Endothelial cell of umbilical vein (primary cell): ENCODE measurements at regions not wholly inside any gene's neighbourhood (a gene's known extent, or its start where the extent isn't known, plus 50 kb on each side); places are given as distances from the start of the nearest gene placed in this dataset. TPM values are rescaled to one million over a fixed set of nuclear protein-coding genes. Genes with fewer than 3 reads are reported as not detected.

ENCODE experiments used
- BruUV-seq: library from RNA; stranded (reverse); fragments of 400-500 nt; replicated peaks from 2 replicates; lab custom pipeline; 2021; lab: Mats Ljungman, UMichigan
- CTCF ChIA-PET: fragments of 300-600, 350-600 bp; sonication (Branson Sonifier 250); formaldehyde crosslinking; loops from one replicate; lab custom pipeline; 2021; ENCODE audit warnings: antibody characterized with exemption, inconsistent platforms; lab: Charles Lee
- POLR2A ChIA-PET: fragments of 300-600, 350-600 bp; sonication (Branson Sonifier 250); formaldehyde crosslinking; loops from one replicate; lab custom pipeline; 2021; ENCODE audit warnings: antibody characterized with exemption, inconsistent platforms; lab: Charles Lee
- DNase-seq: peaks from one replicate; pipeline ENCODE4 v3.0.0-alpha.2; 2011; ENCODE audit warnings: low read depth, low spot score
- FAIRE-seq: peaks from 2 replicates; lab custom pipeline; 2011; peaks lifted over from hg19 to GRCh38; lab: Jason Lieb, UNC
- H2AFZ ChIP-seq: 2 replicates; pipeline ENCODE4 v1.6.0; 2012; ENCODE audit warnings: low read depth, low read length, control low read depth, inconsistent platforms
- H3K27ac ChIP-seq: 2 replicates; pipeline ENCODE4 v1.5.1; 2011; ENCODE audit warnings: low read depth, mild to moderate bottlenecking, control low read depth, low read length, moderate library complexity; ENCODE audit not compliant: insufficient read depth
- H3K27me3 ChIP-seq, 2 experiments: 2 replicates each; pipeline versions ENCODE4 v1.6.0 to v1.6.1; 2011; ENCODE audit warnings: low read length in 2 of 2, mixed read lengths in 1 of 2; ENCODE audit not compliant: control insufficient read depth in 2 of 2, insufficient read depth in 2 of 2
- H3K36me3 ChIP-seq, 2 experiments: 2 replicates in 1 of 2; 3 replicates in 1 of 2; pipeline ENCODE4 v1.5.1; 2011; ENCODE audit warnings: low read length in 2 of 2, mild to moderate bottlenecking in 1 of 2, moderate library complexity in 1 of 2; ENCODE audit not compliant: control insufficient read depth in 2 of 2, insufficient read depth in 2 of 2; ENCODE audit errors: extremely low read depth in 1 of 2
- H3K4me1 ChIP-seq: 3 replicates; pipeline ENCODE4 v1.5.1; 2011; ENCODE audit warnings: mild to moderate bottlenecking, low read length; ENCODE audit not compliant: control insufficient read depth, insufficient read depth; ENCODE audit errors: extremely low read depth
- H3K4me2 ChIP-seq: 2 replicates; pipeline ENCODE4 v1.6.1; 2011; ENCODE audit warnings: low read length, control low read depth, mixed read lengths; ENCODE audit not compliant: insufficient read depth
- H3K4me3 ChIP-seq, 3 experiments: fragments of 200-600 bp in 1 of 3; sonication (generic), shearing (Covaris generic) in 1 of 3; replicated peaks in 1 of 3; 2 replicates each; pipeline ENCODE4 v1.5.1; 2011 to 2016; ENCODE audit warnings: control low read depth in 3 of 3, low read length in 3 of 3, mild to moderate bottlenecking in 2 of 3, inconsistent platforms in 1 of 3, low read depth in 1 of 3, moderate library complexity in 1 of 3; ENCODE audit not compliant: insufficient read depth in 1 of 3
- H3K79me2 ChIP-seq: 2 replicates; pipeline ENCODE4 v1.6.0; 2012; ENCODE audit warnings: low read length, inconsistent platforms; ENCODE audit not compliant: control insufficient read depth, insufficient read depth
- H3K9ac ChIP-seq: replicated peaks from 2 replicates; pipeline ENCODE3; 2011; ENCODE audit warnings: low read length, control low read depth; ENCODE audit not compliant: insufficient read depth; ENCODE audit errors: extremely low read depth
- H3K9me1 ChIP-seq: replicated peaks from 3 replicates; pipeline ENCODE4 v1.6.0; 2011; ENCODE audit warnings: mild to moderate bottlenecking, low read length; ENCODE audit not compliant: control insufficient read depth, insufficient read depth; ENCODE audit errors: extremely low read depth
- H3K9me3 ChIP-seq: replicated peaks from 2 replicates; pipeline ENCODE4 v1.5.1; 2012; ENCODE audit warnings: low read length, inconsistent platforms; ENCODE audit not compliant: control insufficient read depth, insufficient read depth
- H4K20me1 ChIP-seq: replicated peaks from 2 replicates; pipeline ENCODE3; 2011; ENCODE audit warnings: mild to moderate bottlenecking, low read length; ENCODE audit not compliant: control insufficient read depth, insufficient read depth; ENCODE audit errors: extremely low read depth
- EZH2 ChIP-seq: IDR thresholded peaks from 2 replicates; pipeline ENCODE4 v1.6.1; 2012; ENCODE audit warnings: borderline replicate concordance, low read depth, mild to moderate bottlenecking, moderate library complexity, low read length, inconsistent platforms; ENCODE audit not compliant: severe bottlenecking
- FOS ChIP-seq: IDR thresholded peaks from 2 replicates; pipeline ENCODE4 v1.6.1; 2011; ENCODE audit warnings: mild to moderate bottlenecking, low read length, moderate library complexity, borderline replicate concordance; ENCODE audit not compliant: insufficient read depth
- GATA2 ChIP-seq: IDR thresholded peaks from 2 replicates; pipeline ENCODE4 v1.7.0; 2011; ENCODE audit warnings: low read depth, mild to moderate bottlenecking, moderate library complexity, mixed read lengths, low read length; ENCODE audit not compliant: insufficient read length, insufficient read depth
- JUN ChIP-seq: IDR thresholded peaks from 2 replicates; pipeline ENCODE4 v1.6.1; 2011; ENCODE audit warnings: borderline replicate concordance, low read depth; ENCODE audit not compliant: insufficient read length, insufficient read depth
- MYC ChIP-seq: IDR thresholded peaks from one replicate; pipeline ENCODE4 v1.6.1; 2011; ENCODE audit warnings: mild to moderate bottlenecking, low read depth, low read length
- POLR2A ChIP-seq: IDR thresholded peaks from 2 replicates; pipeline ENCODE4 v1.6.1; 2012; ENCODE audit warnings: low read depth, mild to moderate bottlenecking, control low read depth, low read length
- POLR2AphosphoS5 ChIP-seq: IDR thresholded peaks from 2 replicates; pipeline ENCODE4 v1.6.1; 2012; ENCODE audit warnings: low read depth, mild to moderate bottlenecking, control low read depth, low read length, moderate library complexity; ENCODE audit not compliant: insufficient read depth
- dilution Hi-C: fragments of 300-500 bp; cut with MboI; formaldehyde crosslinking; loops from one replicate; pipeline ENCODE4 v1.15.0; 2019; ENCODE audit warnings: low sequenced_read_pairs; ENCODE audit not compliant: extremely low pct_ligation_motif_present
- intact Hi-C: fragments of 100-400 bp; cut with micrococcal nuclease; formaldehyde crosslinking; loops from one replicate; pipeline ENCODE4 v1.10.0; 2022
- small RNA-seq: library from RNA; depleted of rRNA; stranded (forward); fragments of <200 nt; gene quantifications from one replicate; pipeline ENCODE3, GENCODE V24; 2012; ENCODE audit warnings: low replicate concordance, low read depth; ENCODE audit not compliant: insufficient read depth, insufficient read length
- TF ChIP-seq, protein P1 (sequence below): IDR thresholded peaks from 2 replicates; pipeline ENCODE4 v1.6.1; 2011; ENCODE audit not compliant: insufficient read depth, insufficient read length
- TF ChIP-seq, protein P2 (sequence below), 2 donors: IDR thresholded peaks; 1 replicate in 1 of 2; 2 replicates in 1 of 2; pipeline ENCODE4 v1.5.1; 2011; ENCODE audit warnings: low read length in 2 of 2, mild to moderate bottlenecking in 2 of 2, moderate library complexity in 2 of 2, control low read depth in 1 of 2, inconsistent platforms in 1 of 2, low read depth in 1 of 2; ENCODE audit not compliant: insufficient read depth in 1 of 2; ENCODE audit errors: extremely low read depth in 1 of 2

DNA sequence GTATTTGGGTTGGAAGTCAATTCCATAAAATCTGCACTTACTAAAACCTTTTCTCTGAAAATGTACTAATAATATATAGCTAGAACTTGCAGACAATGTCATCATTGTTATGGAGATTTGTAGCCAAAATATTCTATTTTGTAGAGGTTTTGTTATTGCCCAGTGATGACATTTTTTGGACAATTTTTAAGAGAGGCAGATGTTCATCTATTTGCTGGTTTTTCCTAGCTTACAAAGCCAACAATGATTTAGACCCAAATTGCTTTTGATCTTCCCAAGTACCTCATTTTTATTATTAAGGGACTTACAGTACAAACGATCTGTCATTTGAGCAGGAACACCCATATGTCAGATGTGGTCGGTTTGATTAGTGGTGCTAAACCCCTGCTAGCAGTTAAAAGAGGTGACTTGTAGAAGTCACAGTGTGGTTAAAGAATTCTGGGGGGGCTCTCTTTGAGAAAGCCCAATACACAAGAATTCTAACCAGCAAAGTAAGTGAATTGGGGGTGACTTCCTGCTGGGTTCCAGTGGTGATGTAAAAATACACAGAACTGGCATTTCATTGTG lies 136.2 kb downstream of the KIT start:
- Histone ChIP-seq H3K4me1 (no peaks in the 10 kb centered on the region), H3K4me3 (no peak overlapping the region), H3K27ac (no peak overlapping the region), H3K4me2 (no peak overlapping the region), H3K79me2 (no peaks in the 10 kb centered on the region), H3K36me3 (no peaks in the 10 kb centered on the region), H4K20me1 (no peaks in the 10 kb centered on the region), H3K27me3 (peaks cover 0 to 2% of the 10 kb centered on the region in 2 experiments), H3K9me3 (no peaks in the 10 kb centered on the region), H3K9me1 (no peaks in the 10 kb centered on the region), H3K9ac (no peak overlapping the region), H2AFZ (no peak overlapping the region)
- DNase-seq (no peak), FAIRE-seq (no peak)
- ChIA-PET POLR2A (no interaction called here), CTCF (interaction anchor here (0.6 kb wide), 1 partner anchor 24 kb away, joined by 3 read pairs; no protein-coding TSS in a partner anchor)
- intact Hi-C loops (no loop called here), dilution Hi-C loops (no loop called here)
- BruUV-seq, result no TSS peak
- TF ChIP-seq, protein P1, sequence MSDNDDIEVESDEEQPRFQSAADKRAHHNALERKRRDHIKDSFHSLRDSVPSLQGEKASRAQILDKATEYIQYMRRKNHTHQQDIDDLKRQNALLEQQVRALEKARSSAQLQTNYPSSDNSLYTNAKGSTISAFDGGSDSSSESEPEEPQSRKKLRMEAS, result no peak
- TF ChIP-seq POLR2A (no peak), POLR2AphosphoS5 (no peak), MYC (no peak), GATA2 (no peak), JUN (no peak), EZH2 (no peak), FOS (no peak)
- TF ChIP-seq, protein P2, sequence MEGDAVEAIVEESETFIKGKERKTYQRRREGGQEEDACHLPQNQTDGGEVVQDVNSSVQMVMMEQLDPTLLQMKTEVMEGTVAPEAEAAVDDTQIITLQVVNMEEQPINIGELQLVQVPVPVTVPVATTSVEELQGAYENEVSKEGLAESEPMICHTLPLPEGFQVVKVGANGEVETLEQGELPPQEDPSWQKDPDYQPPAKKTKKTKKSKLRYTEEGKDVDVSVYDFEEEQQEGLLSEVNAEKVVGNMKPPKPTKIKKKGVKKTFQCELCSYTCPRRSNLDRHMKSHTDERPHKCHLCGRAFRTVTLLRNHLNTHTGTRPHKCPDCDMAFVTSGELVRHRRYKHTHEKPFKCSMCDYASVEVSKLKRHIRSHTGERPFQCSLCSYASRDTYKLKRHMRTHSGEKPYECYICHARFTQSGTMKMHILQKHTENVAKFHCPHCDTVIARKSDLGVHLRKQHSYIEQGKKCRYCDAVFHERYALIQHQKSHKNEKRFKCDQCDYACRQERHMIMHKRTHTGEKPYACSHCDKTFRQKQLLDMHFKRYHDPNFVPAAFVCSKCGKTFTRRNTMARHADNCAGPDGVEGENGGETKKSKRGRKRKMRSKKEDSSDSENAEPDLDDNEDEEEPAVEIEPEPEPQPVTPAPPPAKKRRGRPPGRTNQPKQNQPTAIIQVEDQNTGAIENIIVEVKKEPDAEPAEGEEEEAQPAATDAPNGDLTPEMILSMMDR (IDR thresholded peaks at IDR 0.05; ENCODE audit: extremely low read depth in 1 of 2, insufficient read depth in 1 of 2, low read depth in 1 of 2, low read length in 2 of 2), result no peak

Small RNA genes in the stretch of these regions (small RNA-seq; reads per million reads assigned to genes)
- gene RPL38P3, result not detected
